Endothelial cell of umbilical vein (primary cell): ENCODE measurements at regions not wholly inside any gene's neighbourhood (a gene's known extent, or its start where the extent isn't known, plus 50 kb on each side); places are given as distances from the start of the nearest gene placed in this dataset.

Source experiments
- BruUV-seq: library from RNA; stranded (reverse); fragments of 400-500 nt; replicated peaks from 2 replicates; lab custom pipeline; 2021; lab: Mats Ljungman, UMichigan
- CTCF ChIA-PET: fragments of 300-600, 350-600 bp; sonication (Branson Sonifier 250); formaldehyde crosslinking; loops from one replicate; lab custom pipeline; 2021; ENCODE audit warnings: antibody characterized with exemption, inconsistent platforms; lab: Charles Lee
- POLR2A ChIA-PET: fragments of 300-600, 350-600 bp; sonication (Branson Sonifier 250); formaldehyde crosslinking; loops from one replicate; lab custom pipeline; 2021; ENCODE audit warnings: antibody characterized with exemption, inconsistent platforms; lab: Charles Lee
- DNase-seq: peaks from one replicate; pipeline ENCODE4 v3.0.0-alpha.2; 2011; ENCODE audit warnings: low read depth, low spot score
- FAIRE-seq: peaks from 2 replicates; lab custom pipeline; 2011; peaks lifted over from hg19 to GRCh38; lab: Jason Lieb, UNC
- H2AFZ ChIP-seq: 2 replicates; pipeline ENCODE4 v1.6.0; 2012; ENCODE audit warnings: low read depth, low read length, control low read depth, inconsistent platforms
- H3K27ac ChIP-seq: 2 replicates; pipeline ENCODE4 v1.5.1; 2011; ENCODE audit warnings: low read depth, mild to moderate bottlenecking, control low read depth, low read length, moderate library complexity; ENCODE audit not compliant: insufficient read depth
- H3K27me3 ChIP-seq, 2 experiments: 2 replicates each; pipeline versions ENCODE4 v1.6.0 to v1.6.1; 2011; ENCODE audit warnings: low read length in 2 of 2, mixed read lengths in 1 of 2; ENCODE audit not compliant: control insufficient read depth in 2 of 2, insufficient read depth in 2 of 2
- H3K36me3 ChIP-seq, 2 experiments: 2 replicates in 1 of 2; 3 replicates in 1 of 2; pipeline ENCODE4 v1.5.1; 2011; ENCODE audit warnings: low read length in 2 of 2, mild to moderate bottlenecking in 1 of 2, moderate library complexity in 1 of 2; ENCODE audit not compliant: control insufficient read depth in 2 of 2, insufficient read depth in 2 of 2; ENCODE audit errors: extremely low read depth in 1 of 2
- H3K4me1 ChIP-seq: 3 replicates; pipeline ENCODE4 v1.5.1; 2011; ENCODE audit warnings: mild to moderate bottlenecking, low read length; ENCODE audit not compliant: control insufficient read depth, insufficient read depth; ENCODE audit errors: extremely low read depth
- H3K4me2 ChIP-seq: 2 replicates; pipeline ENCODE4 v1.6.1; 2011; ENCODE audit warnings: low read length, control low read depth, mixed read lengths; ENCODE audit not compliant: insufficient read depth
- H3K4me3 ChIP-seq, 3 experiments: fragments of 200-600 bp in 1 of 3; sonication (generic), shearing (Covaris generic) in 1 of 3; replicated peaks in 1 of 3; 2 replicates each; pipeline ENCODE4 v1.5.1; 2011 to 2016; ENCODE audit warnings: control low read depth in 3 of 3, low read length in 3 of 3, mild to moderate bottlenecking in 2 of 3, inconsistent platforms in 1 of 3, low read depth in 1 of 3, moderate library complexity in 1 of 3; ENCODE audit not compliant: insufficient read depth in 1 of 3
- H3K79me2 ChIP-seq: 2 replicates; pipeline ENCODE4 v1.6.0; 2012; ENCODE audit warnings: low read length, inconsistent platforms; ENCODE audit not compliant: control insufficient read depth, insufficient read depth
- H3K9ac ChIP-seq: replicated peaks from 2 replicates; pipeline ENCODE3; 2011; ENCODE audit warnings: low read length, control low read depth; ENCODE audit not compliant: insufficient read depth; ENCODE audit errors: extremely low read depth
- H3K9me1 ChIP-seq: replicated peaks from 3 replicates; pipeline ENCODE4 v1.6.0; 2011; ENCODE audit warnings: mild to moderate bottlenecking, low read length; ENCODE audit not compliant: control insufficient read depth, insufficient read depth; ENCODE audit errors: extremely low read depth
- H3K9me3 ChIP-seq: replicated peaks from 2 replicates; pipeline ENCODE4 v1.5.1; 2012; ENCODE audit warnings: low read length, inconsistent platforms; ENCODE audit not compliant: control insufficient read depth, insufficient read depth
- H4K20me1 ChIP-seq: replicated peaks from 2 replicates; pipeline ENCODE3; 2011; ENCODE audit warnings: mild to moderate bottlenecking, low read length; ENCODE audit not compliant: control insufficient read depth, insufficient read depth; ENCODE audit errors: extremely low read depth
- CTCF ChIP-seq, 2 donors: IDR thresholded peaks; 1 replicate in 1 of 2; 2 replicates in 1 of 2; pipeline ENCODE4 v1.5.1; 2011; ENCODE audit warnings: low read length in 2 of 2, mild to moderate bottlenecking in 2 of 2, moderate library complexity in 2 of 2, control low read depth in 1 of 2, inconsistent platforms in 1 of 2, low read depth in 1 of 2; ENCODE audit not compliant: insufficient read depth in 1 of 2; ENCODE audit errors: extremely low read depth in 1 of 2
- EZH2 ChIP-seq: IDR thresholded peaks from 2 replicates; pipeline ENCODE4 v1.6.1; 2012; ENCODE audit warnings: borderline replicate concordance, low read depth, mild to moderate bottlenecking, moderate library complexity, low read length, inconsistent platforms; ENCODE audit not compliant: severe bottlenecking
- FOS ChIP-seq: IDR thresholded peaks from 2 replicates; pipeline ENCODE4 v1.6.1; 2011; ENCODE audit warnings: mild to moderate bottlenecking, low read length, moderate library complexity, borderline replicate concordance; ENCODE audit not compliant: insufficient read depth
- GATA2 ChIP-seq: IDR thresholded peaks from 2 replicates; pipeline ENCODE4 v1.7.0; 2011; ENCODE audit warnings: low read depth, mild to moderate bottlenecking, moderate library complexity, mixed read lengths, low read length; ENCODE audit not compliant: insufficient read length, insufficient read depth
- JUN ChIP-seq: IDR thresholded peaks from 2 replicates; pipeline ENCODE4 v1.6.1; 2011; ENCODE audit warnings: borderline replicate concordance, low read depth; ENCODE audit not compliant: insufficient read length, insufficient read depth
- MAX ChIP-seq: IDR thresholded peaks from 2 replicates; pipeline ENCODE4 v1.6.1; 2011; ENCODE audit not compliant: insufficient read depth, insufficient read length
- MYC ChIP-seq: IDR thresholded peaks from one replicate; pipeline ENCODE4 v1.6.1; 2011; ENCODE audit warnings: mild to moderate bottlenecking, low read depth, low read length
- POLR2A ChIP-seq: IDR thresholded peaks from 2 replicates; pipeline ENCODE4 v1.6.1; 2012; ENCODE audit warnings: low read depth, mild to moderate bottlenecking, control low read depth, low read length
- POLR2AphosphoS5 ChIP-seq: IDR thresholded peaks from 2 replicates; pipeline ENCODE4 v1.6.1; 2012; ENCODE audit warnings: low read depth, mild to moderate bottlenecking, control low read depth, low read length, moderate library complexity; ENCODE audit not compliant: insufficient read depth
- dilution Hi-C: fragments of 300-500 bp; cut with MboI; formaldehyde crosslinking; loops from one replicate; pipeline ENCODE4 v1.15.0; 2019; ENCODE audit warnings: low sequenced_read_pairs; ENCODE audit not compliant: extremely low pct_ligation_motif_present
- intact Hi-C: fragments of 100-400 bp; cut with micrococcal nuclease; formaldehyde crosslinking; loops from one replicate; pipeline ENCODE4 v1.10.0; 2022

GRCh38 chr6:44682987-44683779, 295.7 kb downstream of the CDC5L start:
- no TSS peak for BruUV-seq
- CTCF ChIA-PET = interaction anchor here (1.2 kb wide), 1 partner anchor 15 kb away, joined by 3 read pairs; no protein-coding TSS in a partner anchor

GRCh38 chr6:44685213-44685612, 297.7 kb downstream of the CDC5L start:
- intact Hi-C loops (no loop called here), dilution Hi-C loops (no loop called here)
- ChIA-PET CTCF (interaction anchor here (0.9 kb wide), 1 partner anchor 30 kb away, joined by 3 read pairs; no protein-coding TSS in a partner anchor), POLR2A (no interaction called here)
- no peak for DNase-seq
- no TSS peak for BruUV-seq
- H3K9me1 ChIP-seq = no peaks in the 10 kb centered on the region
- no peaks in the 10 kb centered on the region for H3K36me3 ChIP-seq
- H2AFZ ChIP-seq = no peak overlapping the region
- no peak overlapping the region for H3K4me2 ChIP-seq
- no peaks in the 10 kb centered on the region for H3K79me2 ChIP-seq
- no peaks in the 10 kb centered on the region for H3K9me3 ChIP-seq
- no peaks in the 10 kb centered on the region for H3K27me3 ChIP-seq
- H3K4me1 ChIP-seq = no peaks in the 10 kb centered on the region
- H3K4me3 ChIP-seq = no peak overlapping the region
- FAIRE-seq = no peak
- no peak overlapping the region for H3K27ac ChIP-seq
- H3K9ac ChIP-seq = no peak overlapping the region
- TF ChIP-seq EZH2 (no peak), JUN (no peak), GATA2 (no peak), MAX (no peak), POLR2AphosphoS5 (no peak), MYC (no peak), POLR2A (no peak), CTCF (IDR thresholded peaks at IDR 0.05; ENCODE audit: extremely low read depth in 1 of 2, insufficient read depth in 1 of 2, low read depth in 1 of 2, low read length in 2 of 2) (no peak), FOS (no peak)
- H4K20me1 ChIP-seq = no peaks in the 10 kb centered on the region

More at GRCh38 chr6:44682987-44683779, 295.7 kb downstream of the CDC5L start:
- Histone ChIP-seq H3K4me2 (no peak overlapping the region), H3K9ac (no peak overlapping the region), H3K79me2 (no peaks in the 10 kb centered on the region), H2AFZ (no peak overlapping the region), H3K9me3 (no peaks in the 10 kb centered on the region), H3K27ac (no peak overlapping the region), H4K20me1 (no peaks in the 10 kb centered on the region), H3K9me1 (no peaks in the 10 kb centered on the region), H3K4me1 (no peaks in the 10 kb centered on the region), H3K27me3 (no peaks in the 10 kb centered on the region), H3K36me3 (no peaks in the 10 kb centered on the region), H3K4me3 (no peak overlapping the region)
- no peak for FAIRE-seq
- TF ChIP-seq JUN (no peak), POLR2A (no peak)
- dilution Hi-C loops = no loop called here
- intact Hi-C loops = no loop called here
- POLR2A ChIA-PET = no interaction called here
- DNase-seq = no peak
